Iris pigment epithelial cell (primary cell): ENCODE measurements at regions not wholly inside any gene's neighbourhood (a gene's known extent, or its start where the extent isn't known, plus 50 kb on each side); places are given as distances from the start of the nearest gene placed in this dataset.

Experiments
- DNase-seq: peaks from one replicate; pipeline ENCODE4 v3.0.0-alpha.2; 2011; ENCODE audit warnings: low read depth

- DNase-seq, result peak; percentile 82
Measured at GRCh38 chr9:16241231-16241630, 629.2 kb downstream of the BNC2 start.

GRCh38 chr9:16243798-16244197, 626.7 kb downstream of the BNC2 start:
- no peak for DNase-seq

GRCh38 chr9:16245756-16246440, 624.6 kb downstream of the BNC2 start:
- DNase-seq, result peak; percentile 52

- DNase-seq, result no peak
Measured at GRCh38 chr9:16246785-16247184, 623.7 kb downstream of the BNC2 start.

- peak; percentile 37 for DNase-seq
Measured at GRCh38 chr9:16247188-16247875, 623.1 kb downstream of the BNC2 start.

GRCh38 chr9:16248822-16249221, 621.6 kb downstream of the BNC2 start:
- no peak for DNase-seq

GRCh38 chr9:16252616-16253015, 617.9 kb downstream of the BNC2 start:
- DNase-seq, result no peak

- DNase-seq, result no peak
Measured at GRCh38 chr9:16254674-16255073, 615.8 kb downstream of the BNC2 start.

- no peak for DNase-seq
Measured at GRCh38 chr9:16255217-16255616, 615.3 kb downstream of the BNC2 start.

GRCh38 chr9:16257604-16258003, 612.9 kb downstream of the BNC2 start:
- peak; percentile 42 for DNase-seq

- no peak for DNase-seq
Measured at GRCh38 chr9:16258191-16258590, 612.3 kb downstream of the BNC2 start.

- DNase-seq, result no peak
Measured at GRCh38 chr9:16258708-16259107, 611.8 kb downstream of the BNC2 start.

GRCh38 chr9:16262477-16263261, 607.8 kb downstream of the BNC2 start:
- peak; percentile 67 for DNase-seq

GRCh38 chr9:16265688-16266087, 604.8 kb downstream of the BNC2 start:
- DNase-seq, result no peak

- DNase-seq, result no peak
Measured at GRCh38 chr9:16266648-16267276, 603.7 kb downstream of the BNC2 start.

- DNase-seq, result peak; percentile 86
Measured at GRCh38 chr9:16267281-16268066, 603.0 kb downstream of the BNC2 start.

- DNase-seq, result peak; percentile 42
Measured at GRCh38 chr9:16268067-16268881, 602.2 kb downstream of the BNC2 start.

GRCh38 chr9:16271967-16272366, 598.5 kb downstream of the BNC2 start:
- DNase-seq, result no peak

- no peak for DNase-seq
Measured at GRCh38 chr9:16272776-16273175, 597.7 kb downstream of the BNC2 start.

- no peak for DNase-seq
Measured at GRCh38 chr9:16275795-16276624, 594.5 kb downstream of the BNC2 start.
